ENCODE measurements at regions not wholly inside any gene's neighbourhood (a gene's known extent, or its start where the extent isn't known, plus 50 kb on each side); places are given as distances from the start of the nearest gene placed in this dataset.

GRCh38 chr16:54546521-54546920 is 259.9 kb upstream of the IRX3 start:
- no peak overlapping the region for H3K27ac ChIP-seq
- H3K9me3 ChIP-seq, result no peaks in the 10 kb centered on the region
- H3K36me3 ChIP-seq, result no peaks in the 10 kb centered on the region
- H3K27me3 ChIP-seq, result no peaks in the 10 kb centered on the region
- H3K4me1 ChIP-seq, result peaks cover 0 to 7% of the 10 kb centered on the region in 2 donors
- H3K4me3 ChIP-seq, result no peak overlapping the region
- no peak for DNase-seq (ENCODE audit: low spot score)
- TF ChIP-seq, protein P1, sequence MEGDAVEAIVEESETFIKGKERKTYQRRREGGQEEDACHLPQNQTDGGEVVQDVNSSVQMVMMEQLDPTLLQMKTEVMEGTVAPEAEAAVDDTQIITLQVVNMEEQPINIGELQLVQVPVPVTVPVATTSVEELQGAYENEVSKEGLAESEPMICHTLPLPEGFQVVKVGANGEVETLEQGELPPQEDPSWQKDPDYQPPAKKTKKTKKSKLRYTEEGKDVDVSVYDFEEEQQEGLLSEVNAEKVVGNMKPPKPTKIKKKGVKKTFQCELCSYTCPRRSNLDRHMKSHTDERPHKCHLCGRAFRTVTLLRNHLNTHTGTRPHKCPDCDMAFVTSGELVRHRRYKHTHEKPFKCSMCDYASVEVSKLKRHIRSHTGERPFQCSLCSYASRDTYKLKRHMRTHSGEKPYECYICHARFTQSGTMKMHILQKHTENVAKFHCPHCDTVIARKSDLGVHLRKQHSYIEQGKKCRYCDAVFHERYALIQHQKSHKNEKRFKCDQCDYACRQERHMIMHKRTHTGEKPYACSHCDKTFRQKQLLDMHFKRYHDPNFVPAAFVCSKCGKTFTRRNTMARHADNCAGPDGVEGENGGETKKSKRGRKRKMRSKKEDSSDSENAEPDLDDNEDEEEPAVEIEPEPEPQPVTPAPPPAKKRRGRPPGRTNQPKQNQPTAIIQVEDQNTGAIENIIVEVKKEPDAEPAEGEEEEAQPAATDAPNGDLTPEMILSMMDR (IDR thresholded peaks at IDR 0.05), result no peak

GRCh38 chr16:54545854-54546511 is 259.4 kb upstream of the IRX3 start:
- no peak for DNase-seq (ENCODE audit: low spot score)
- Histone ChIP-seq H3K9me3 (no peaks in the 10 kb centered on the region), H3K36me3 (no peaks in the 10 kb centered on the region), H3K27me3 (no peaks in the 10 kb centered on the region), H3K4me3 (no peak overlapping the region), H3K27ac (no peak overlapping the region), H3K4me1 (peaks cover 0 to 7% of the 10 kb centered on the region in 2 donors)
- TF ChIP-seq, protein P1 (IDR thresholded peaks at IDR 0.05), result no peak

GRCh38 chr16:54544553-54545180 is 258.1 kb upstream of the IRX3 start:
- no peak for DNase-seq (ENCODE audit: low spot score)
- Histone ChIP-seq H3K9me3 (no peaks in the 10 kb centered on the region), H3K4me3 (no peak overlapping the region), H3K4me1 (peaks cover 0 to 7% of the 10 kb centered on the region in 2 donors), H3K36me3 (no peaks in the 10 kb centered on the region), H3K27ac (no peak overlapping the region), H3K27me3 (no peaks in the 10 kb centered on the region)
- TF ChIP-seq, protein P1 (IDR thresholded peaks at IDR 0.05), result no peak

DNA sequence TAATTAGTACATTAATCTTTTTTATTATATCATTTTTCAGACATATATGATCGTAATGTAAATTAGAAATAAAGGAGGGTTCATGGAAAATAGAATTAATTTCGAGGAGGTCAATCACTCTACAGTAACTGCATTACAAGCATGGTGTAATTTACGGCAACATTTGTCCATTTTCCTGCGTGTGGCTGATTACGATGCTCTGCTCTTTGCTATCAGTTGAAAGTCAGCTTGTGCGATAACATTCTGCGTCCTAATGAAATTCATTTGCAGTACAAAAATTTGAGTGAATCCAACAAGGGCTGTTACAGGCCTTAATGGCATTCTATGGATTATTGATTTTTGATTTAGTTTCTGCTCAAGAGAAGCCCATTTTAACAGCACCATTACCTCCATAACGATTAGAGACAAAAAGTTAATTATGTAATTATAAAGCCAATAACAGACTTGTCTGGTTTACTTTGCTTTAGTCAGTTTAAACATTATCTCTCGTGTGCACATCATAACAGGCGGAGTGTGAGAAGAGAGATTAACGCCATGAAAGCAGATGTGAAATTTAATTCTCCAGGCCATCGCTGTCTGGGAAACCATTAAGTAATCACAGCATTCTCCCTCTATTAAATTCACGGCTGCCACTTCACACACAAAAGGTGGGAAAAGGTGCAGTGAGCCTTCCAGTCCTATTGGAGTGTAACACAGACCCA is 256.4 kb upstream of the IRX3 start:
- H3K27me3 ChIP-seq, result no peaks in the 10 kb centered on the region

DNA sequence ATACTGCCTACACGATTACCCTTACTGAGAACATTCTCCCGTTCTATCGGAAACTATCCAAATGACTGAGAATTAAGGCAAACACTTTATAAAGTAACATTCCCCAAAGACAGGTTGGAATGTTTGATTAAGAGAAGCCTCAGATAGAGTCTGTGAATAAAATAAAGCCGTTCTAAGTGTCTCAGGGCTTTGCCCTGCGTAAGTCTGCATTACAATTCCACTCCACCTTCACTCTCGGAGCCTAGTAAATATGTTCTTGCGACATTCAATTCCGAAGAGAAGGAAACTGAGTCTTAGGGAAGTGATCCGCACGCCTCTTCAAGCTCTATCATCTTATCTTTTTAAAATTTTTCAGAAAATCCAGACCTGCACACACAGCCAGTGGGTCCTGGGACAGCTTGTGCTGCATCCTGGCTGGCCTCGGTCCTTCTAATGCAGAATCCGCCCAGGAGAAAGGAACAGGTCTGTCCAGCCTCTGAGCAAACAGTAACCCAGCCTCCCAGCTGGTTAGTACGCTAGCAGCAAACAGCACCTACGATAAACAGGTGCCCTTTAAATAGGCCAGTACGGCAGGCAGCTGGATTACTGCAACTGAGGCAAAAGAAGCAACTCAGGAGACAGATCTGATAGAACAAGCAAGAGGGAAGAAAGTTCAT is 254.1 kb upstream of the IRX3 start:
- no peaks in the 10 kb centered on the region for H3K4me1 ChIP-seq
- H3K27me3 ChIP-seq, result no peaks in the 10 kb centered on the region

More for the DNA sequence above, 256.4 kb upstream of the IRX3 start:
- no peaks in the 10 kb centered on the region for H3K9me3 ChIP-seq
- H3K4me3 ChIP-seq, result no peak overlapping the region
- peaks cover 0 to 7% of the 10 kb centered on the region in 2 donors for H3K4me1 ChIP-seq
- no peak overlapping the region for H3K27ac ChIP-seq
- TF ChIP-seq, protein P1 (IDR thresholded peaks at IDR 0.05), result no peak
- H3K36me3 ChIP-seq, result no peaks in the 10 kb centered on the region
- DNase-seq (ENCODE audit: low spot score), result no peak

More for the DNA sequence above, 254.1 kb upstream of the IRX3 start:
- H3K27ac ChIP-seq, result no peak overlapping the region
- H3K9me3 ChIP-seq, result no peaks in the 10 kb centered on the region
- TF ChIP-seq, protein P1 (IDR thresholded peaks at IDR 0.05), result no peak
- no peak for DNase-seq (ENCODE audit: low spot score)
- H3K36me3 ChIP-seq, result no peaks in the 10 kb centered on the region
- H3K4me3 ChIP-seq, result no peak overlapping the region
